GM10266 (cell line): ENCODE measurements at regions not wholly inside any gene's neighbourhood (a gene's known extent, or its start where the extent isn't known, plus 50 kb on each side); places are given as distances from the start of the nearest gene placed in this dataset.
"Not testable (repeated sequence)": the region's sequence is repeated elsewhere in the genome, so short reads cannot be mapped to it uniquely, and the experiment has no call there.

ENCODE experiments used
- DNase-seq: peaks from one replicate; pipeline ENCODE4 v3.0.0; 2012; ENCODE audit errors: extremely low spot score
- CTCF ChIP-seq: IDR thresholded peaks from 2 replicates; pipeline ENCODE4 v1.5.1; 2012; ENCODE audit warnings: mild to moderate bottlenecking, low read depth; ENCODE audit not compliant: control insufficient read depth, insufficient read depth; ENCODE audit errors: missing control alignments

- DNase-seq: no peak
- no peak for TF ChIP-seq CTCF
Observed at GRCh38 chr5:10018201-10019069, 231.3 kb downstream of the ATPSCKMT start.

GRCh38 chr5:10017786-10018185 is 231.9 kb downstream of the ATPSCKMT start:
- DNase-seq: no peak
- no peak for TF ChIP-seq CTCF

- not testable (repeated sequence) for DNase-seq
Observed at GRCh38 chr5:10016559-10016958, 233.1 kb downstream of the ATPSCKMT start.

GRCh38 chr5:10015681-10016080 is 234.0 kb downstream of the ATPSCKMT start:
- not testable (repeated sequence) for DNase-seq

GRCh38 chr5:10009802-10010201 is 239.9 kb downstream of the ATPSCKMT start:
- no peak for DNase-seq
- TF ChIP-seq CTCF: no peak

- no peak for TF ChIP-seq CTCF
Observed at GRCh38 chr5:9987101-9987500, 262.6 kb downstream of the ATPSCKMT start.

GRCh38 chr5:9977070-9977469 is 272.6 kb downstream of the ATPSCKMT start:
- no peak for DNase-seq
- no peak for TF ChIP-seq CTCF

More at GRCh38 chr5:9987101-9987500, 262.6 kb downstream of the ATPSCKMT start:
- no peak for DNase-seq

GRCh38 chr5:9976621-9977020 is 273.1 kb downstream of the ATPSCKMT start:
- no peak for TF ChIP-seq CTCF
- no peak for DNase-seq
